Erythroblast (primary cell): ENCODE measurements at regions not wholly inside any gene's neighbourhood (a gene's known extent, or its start where the extent isn't known, plus 50 kb on each side); places are given as distances from the start of the nearest gene placed in this dataset.

Experiments used
- GATA1 ChIP-seq: IDR thresholded peaks from 2 replicates; pipeline ENCODE4 v1.6.1; 2011; ENCODE audit warnings: low read depth, mild to moderate bottlenecking, control low read depth, low read length, moderate library complexity
- POLR2A ChIP-seq: IDR thresholded peaks from 2 replicates; pipeline ENCODE4 v1.6.1; 2011; ENCODE audit warnings: mild to moderate bottlenecking, low read length

- no peak for TF ChIP-seq POLR2A
- TF ChIP-seq GATA1 = no peak
These were observed 526.9 kb downstream of the EFNB2 start for GRCh38 chr13:106008540-106008939.
